ENCODE measurements at regions not wholly inside any gene's neighbourhood (a gene's known extent, or its start where the extent isn't known, plus 50 kb on each side); places are given as distances from the start of the nearest gene placed in this dataset.

GRCh38 chr10:71132321-71132810 lies 80.0 kb upstream of the UNC5B start:
- TF ChIP-seq CTCF (IDR thresholded peaks at IDR 0.05) (no peak), ZFX (IDR thresholded peaks at IDR 0.05; ENCODE audit: borderline replicate concordance) (no peak)
